ENCODE measurements at regions not wholly inside any gene's neighbourhood (a gene's known extent, or its start where the extent isn't known, plus 50 kb on each side); places are given as distances from the start of the nearest gene placed in this dataset.

GRCh38 chr1:70895531-70895930 is 152.1 kb downstream of the PTGER3 start:
- DNase-seq: no peak
- Mint-ChIP-seq H3K36me3 (no peaks in the 10 kb centered on the region), H3K27me3 (peaks cover 5% of the 10 kb centered on the region), H3K9me3 (no peaks in the 10 kb centered on the region), H3K4me1 (ENCODE audit: low read depth) (no peaks in the 10 kb centered on the region), H3K4me3 (no peak overlapping the region), H3K27ac (no peak overlapping the region)
- POLR2A ChIA-PET: no interaction called here
- CTCF ChIA-PET: no interaction called here
- intact Hi-C loops (cut with micrococcal nuclease): no loop called here

DNA sequence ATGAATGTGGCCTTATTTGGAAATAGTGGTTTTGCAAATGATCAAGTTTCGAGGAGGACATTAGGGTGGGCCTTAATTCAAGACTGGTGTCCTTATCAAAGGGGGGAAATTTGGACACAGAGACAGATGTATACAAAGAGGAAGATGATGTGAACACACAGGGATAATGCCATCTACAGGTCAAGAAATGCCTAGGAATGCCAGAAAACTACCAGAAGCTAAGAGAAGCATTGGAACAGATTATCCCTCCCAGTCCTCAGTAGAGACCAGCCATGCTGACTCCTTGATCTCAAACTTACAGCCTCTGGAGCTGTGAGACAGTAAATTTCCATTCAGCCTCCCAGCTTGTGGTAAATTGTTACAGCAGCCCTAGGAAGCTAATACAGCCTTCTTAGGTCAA is 151.4 kb downstream of the PTGER3 start:
- Mint-ChIP-seq H3K27ac (no peak overlapping the region), H3K9me3 (no peaks in the 10 kb centered on the region), H3K36me3 (no peaks in the 10 kb centered on the region), H3K4me3 (no peak overlapping the region), H3K4me1 (ENCODE audit: low read depth) (no peaks in the 10 kb centered on the region), H3K27me3 (peaks cover under 1% of the 10 kb centered on the region)
- ChIA-PET CTCF (no interaction called here), POLR2A (no interaction called here)
- intact Hi-C loops (cut with micrococcal nuclease): no loop called here
- no peak for DNase-seq

GRCh38 chr1:70897273-70897672 is 150.3 kb downstream of the PTGER3 start:
- no peaks in the 10 kb centered on the region for H3K36me3 Mint-ChIP-seq
- H3K4me3 Mint-ChIP-seq: no peak overlapping the region
- no peak for DNase-seq
- intact Hi-C loops (cut with micrococcal nuclease): no loop called here
- no peaks in the 10 kb centered on the region for H3K4me1 Mint-ChIP-seq (ENCODE audit: low read depth)
- no peak overlapping the region for H3K27ac Mint-ChIP-seq
- ChIA-PET POLR2A (no interaction called here), CTCF (no interaction called here)
- H3K9me3 Mint-ChIP-seq: no peaks in the 10 kb centered on the region
- H3K27me3 Mint-ChIP-seq: no peaks in the 10 kb centered on the region

GRCh38 chr1:70899735-70900134 is 147.9 kb downstream of the PTGER3 start:
- H3K27ac Mint-ChIP-seq: no peak overlapping the region
- H3K36me3 Mint-ChIP-seq: no peaks in the 10 kb centered on the region
- H3K9me3 Mint-ChIP-seq: no peaks in the 10 kb centered on the region
- CTCF ChIA-PET: no interaction called here
- H3K4me1 Mint-ChIP-seq (ENCODE audit: low read depth): no peaks in the 10 kb centered on the region
- DNase-seq: no peak
- no peak overlapping the region for H3K4me3 Mint-ChIP-seq
- intact Hi-C loops (cut with micrococcal nuclease): no loop called here
- POLR2A ChIA-PET: no interaction called here
- H3K27me3 Mint-ChIP-seq: no peaks in the 10 kb centered on the region

DNA sequence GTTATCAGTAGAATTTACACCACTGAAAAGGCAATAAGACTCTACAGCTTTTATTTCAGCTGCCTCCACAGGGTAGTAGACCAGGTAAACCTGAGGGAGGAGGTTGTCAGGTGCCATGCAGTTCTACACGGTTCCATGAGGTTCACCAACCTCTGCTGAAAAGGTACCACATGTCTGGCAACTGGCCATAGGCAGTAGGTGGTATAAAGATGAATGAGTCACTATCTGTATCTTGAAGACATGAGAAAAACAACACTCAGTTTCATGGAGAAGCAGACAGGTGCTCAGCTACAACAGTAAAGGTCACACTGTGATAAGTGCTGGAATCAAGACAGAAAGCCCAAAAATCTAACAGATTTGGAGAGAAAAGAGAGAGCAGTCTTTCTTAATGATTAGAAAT is 145.4 kb downstream of the PTGER3 start:
- intact Hi-C loops (cut with micrococcal nuclease): no loop called here
- CTCF ChIA-PET: no interaction called here

DNA sequence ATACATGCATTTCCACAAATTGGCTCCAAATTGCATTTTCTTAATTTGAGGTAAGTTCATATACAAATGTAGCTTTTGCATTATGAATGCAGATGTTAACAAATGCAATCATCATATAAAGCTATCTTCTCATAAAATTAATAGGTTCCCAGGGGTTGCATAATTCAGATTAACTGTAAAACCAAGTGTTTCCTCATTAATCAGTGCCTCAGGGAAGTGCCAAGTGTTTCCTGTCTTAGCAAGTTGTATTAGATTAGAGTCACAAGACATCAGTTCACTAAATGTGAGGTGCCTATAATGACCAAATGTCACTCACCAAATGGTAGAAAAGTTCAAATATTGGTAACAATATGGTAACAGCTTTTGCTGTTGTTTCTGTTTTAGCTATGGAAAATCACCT is 140.8 kb downstream of the PTGER3 start:
- H3K27me3 Mint-ChIP-seq: no peaks in the 10 kb centered on the region
- H3K27ac Mint-ChIP-seq: no peak overlapping the region
- CTCF ChIA-PET: no interaction called here
- H3K4me1 Mint-ChIP-seq (ENCODE audit: low read depth): no peaks in the 10 kb centered on the region
- POLR2A ChIA-PET: no interaction called here
- no peak overlapping the region for H3K4me3 Mint-ChIP-seq
- H3K36me3 Mint-ChIP-seq: no peaks in the 10 kb centered on the region
- no peaks in the 10 kb centered on the region for H3K9me3 Mint-ChIP-seq
- intact Hi-C loops (cut with micrococcal nuclease): no loop called here
- no peak for DNase-seq

More for the DNA sequence above, 145.4 kb downstream of the PTGER3 start:
- H3K27ac Mint-ChIP-seq: no peak overlapping the region
- no peak for DNase-seq
- H3K4me1 Mint-ChIP-seq (ENCODE audit: low read depth): no peaks in the 10 kb centered on the region
- no peaks in the 10 kb centered on the region for H3K9me3 Mint-ChIP-seq
- H3K27me3 Mint-ChIP-seq: no peaks in the 10 kb centered on the region
- POLR2A ChIA-PET: no interaction called here
- no peaks in the 10 kb centered on the region for H3K36me3 Mint-ChIP-seq
- no peak overlapping the region for H3K4me3 Mint-ChIP-seq

GRCh38 chr1:70907563-70908310 is 139.9 kb downstream of the PTGER3 start:
- Mint-ChIP-seq H3K36me3 (no peaks in the 10 kb centered on the region), H3K27ac (no peak overlapping the region), H3K4me3 (no peak overlapping the region), H3K4me1 (ENCODE audit: low read depth) (no peaks in the 10 kb centered on the region), H3K9me3 (no peaks in the 10 kb centered on the region), H3K27me3 (no peaks in the 10 kb centered on the region)
- CTCF ChIA-PET: no interaction called here
- POLR2A ChIA-PET: no interaction called here
- intact Hi-C loops (cut with micrococcal nuclease): no loop called here
- no peak for DNase-seq

- no peaks in the 10 kb centered on the region for H3K36me3 Mint-ChIP-seq
- no peaks in the 10 kb centered on the region for H3K4me1 Mint-ChIP-seq (ENCODE audit: low read depth)
- ChIA-PET POLR2A (no interaction called here), CTCF (no interaction called here)
- no peak overlapping the region for H3K4me3 Mint-ChIP-seq
- no peaks in the 10 kb centered on the region for H3K9me3 Mint-ChIP-seq
- H3K27ac Mint-ChIP-seq: no peak overlapping the region
- no peak for DNase-seq
- no peaks in the 10 kb centered on the region for H3K27me3 Mint-ChIP-seq
- intact Hi-C loops (cut with micrococcal nuclease): no loop called here
These were observed 138.3 kb downstream of the PTGER3 start for GRCh38 chr1:70909262-70909822.

GRCh38 chr1:70910013-70910412 is 137.6 kb downstream of the PTGER3 start:
- no peak for DNase-seq
- Mint-ChIP-seq H3K27me3 (no peaks in the 10 kb centered on the region), H3K4me1 (ENCODE audit: low read depth) (no peaks in the 10 kb centered on the region), H3K27ac (no peak overlapping the region), H3K9me3 (no peaks in the 10 kb centered on the region), H3K4me3 (no peak overlapping the region), H3K36me3 (no peaks in the 10 kb centered on the region)
- ChIA-PET POLR2A (no interaction called here), CTCF (no interaction called here)
- intact Hi-C loops (cut with micrococcal nuclease): no loop called here

- Mint-ChIP-seq H3K4me3 (no peak overlapping the region), H3K27ac (no peak overlapping the region), H3K27me3 (no peaks in the 10 kb centered on the region), H3K9me3 (no peaks in the 10 kb centered on the region), H3K4me1 (ENCODE audit: low read depth) (no peaks in the 10 kb centered on the region), H3K36me3 (no peaks in the 10 kb centered on the region)
- ChIA-PET POLR2A (no interaction called here), CTCF (no interaction called here)
- intact Hi-C loops (cut with micrococcal nuclease): no loop called here
- no peak for DNase-seq
These were observed 135.8 kb downstream of the PTGER3 start for GRCh38 chr1:70911861-70912260.

- CTCF ChIA-PET: no interaction called here
These were observed 133.4 kb downstream of the PTGER3 start for GRCh38 chr1:70914224-70914623.

DNA sequence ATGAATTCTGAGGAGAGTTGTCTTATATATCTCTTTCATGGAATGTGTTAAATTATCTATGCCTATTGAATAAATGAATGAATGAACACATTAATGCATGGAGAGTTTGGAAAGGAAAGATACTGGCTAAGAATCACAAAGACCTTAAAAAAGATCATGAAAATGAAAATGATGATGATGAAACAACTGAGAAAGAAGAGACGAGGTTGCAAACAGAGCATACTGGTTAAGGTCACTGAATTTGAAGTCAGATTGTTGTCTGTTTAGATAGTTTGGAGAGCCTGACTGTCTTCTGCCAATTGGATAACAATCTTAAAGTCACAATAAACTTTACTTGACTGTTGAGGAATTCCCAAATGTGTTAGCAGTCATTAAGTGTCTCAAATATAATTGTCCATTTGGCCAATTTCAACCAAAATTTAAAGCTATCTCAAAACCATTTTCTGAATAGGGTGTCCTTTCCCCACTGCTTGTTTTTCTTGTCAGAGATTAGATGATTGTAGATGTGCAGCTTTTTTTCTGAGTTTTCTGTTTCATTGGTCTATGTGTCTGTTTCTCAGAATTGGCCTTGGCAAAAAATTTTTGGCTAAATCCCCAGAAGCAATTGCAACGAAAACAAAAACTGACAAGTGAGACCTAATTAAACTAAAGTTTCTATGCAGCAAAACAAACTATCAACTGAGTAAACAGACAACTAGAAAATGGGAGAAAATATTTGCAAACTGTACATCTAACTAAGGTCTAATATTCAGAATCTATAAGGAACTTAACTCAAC is 132.2 kb downstream of the PTGER3 start:
- Mint-ChIP-seq H3K27me3 (no peaks in the 10 kb centered on the region), H3K9me3 (no peaks in the 10 kb centered on the region), H3K4me1 (ENCODE audit: low read depth) (no peaks in the 10 kb centered on the region), H3K4me3 (no peak overlapping the region), H3K36me3 (no peaks in the 10 kb centered on the region), H3K27ac (no peak overlapping the region)
- ChIA-PET CTCF (interaction anchor here (0.7 kb wide), 1 partner anchor 12 kb away, joined by 3 read pairs; no protein-coding TSS in a partner anchor), POLR2A (no interaction called here)
- intact Hi-C loops (cut with micrococcal nuclease): no loop called here
- DNase-seq: no peak

More at GRCh38 chr1:70914224-70914623, 133.4 kb downstream of the PTGER3 start:
- POLR2A ChIA-PET: no interaction called here
- Mint-ChIP-seq H3K4me1 (ENCODE audit: low read depth) (no peaks in the 10 kb centered on the region), H3K36me3 (no peaks in the 10 kb centered on the region), H3K4me3 (no peak overlapping the region), H3K9me3 (no peaks in the 10 kb centered on the region), H3K27me3 (no peaks in the 10 kb centered on the region), H3K27ac (no peak overlapping the region)
- no peak for DNase-seq
- intact Hi-C loops (cut with micrococcal nuclease): no loop called here

GRCh38 chr1:70916034-70916427 is 131.6 kb downstream of the PTGER3 start:
- Mint-ChIP-seq H3K4me3 (no peak overlapping the region), H3K27ac (no peak overlapping the region), H3K36me3 (no peaks in the 10 kb centered on the region), H3K9me3 (peaks cover 1% of the 10 kb centered on the region), H3K27me3 (no peaks in the 10 kb centered on the region), H3K4me1 (ENCODE audit: low read depth) (no peaks in the 10 kb centered on the region)
- ChIA-PET CTCF (interaction anchor here (0.7 kb wide), 1 partner anchor 11 kb away, joined by 3 read pairs; no protein-coding TSS in a partner anchor), POLR2A (no interaction called here)
- no peak for DNase-seq
- intact Hi-C loops (cut with micrococcal nuclease): no loop called here

All from activated CD4-positive, alpha-beta memory T cell treated with anti-CD3 and anti-CD28 coated beads for 36 hours (primary cell).